DND-41 (cell line): ENCODE measurements at regions not wholly inside any gene's neighbourhood (a gene's known extent, or its start where the extent isn't known, plus 50 kb on each side); places are given as distances from the start of the nearest gene placed in this dataset.

Source experiments
- ATAC-seq: fragments of 200-7000 bp; cut with Tn5 transposase; 3 replicates; pipeline ENCODE4 v1.9.1; 2021; ENCODE audit warnings: low read depth; ENCODE audit not compliant: insufficient read depth
- DNase-seq: peaks from one replicate; pipeline ENCODE4 v3.0.0-alpha.2; 2020
- H2AFZ ChIP-seq: 2 replicates; pipeline ENCODE4 v1.6.0; 2012; ENCODE audit warnings: low read depth, low read length
- H3K27ac ChIP-seq: 2 replicates; pipeline ENCODE4 v1.5.1; 2012; ENCODE audit warnings: low read length, inconsistent platforms
- H3K27me3 ChIP-seq: fragments of 200-600 bp; sonication (generic); 2 replicates; pipeline ENCODE4 v1.6.0; 2012; ENCODE audit warnings: low read length, mild to moderate bottlenecking, inconsistent platforms; ENCODE audit not compliant: insufficient read depth, poor library complexity
- H3K36me3 ChIP-seq: 2 replicates; pipeline ENCODE4 v1.5.1; 2012; ENCODE audit warnings: low read length, inconsistent platforms; ENCODE audit not compliant: insufficient read depth
- H3K4me1 ChIP-seq: 2 replicates; pipeline ENCODE4 v1.5.1; 2012; ENCODE audit warnings: mild to moderate bottlenecking, low read length; ENCODE audit not compliant: insufficient read depth
- H3K4me2 ChIP-seq: 2 replicates; pipeline ENCODE4 v1.6.0; 2012; ENCODE audit warnings: mild to moderate bottlenecking, moderate library complexity, low read length, inconsistent platforms; ENCODE audit not compliant: insufficient read depth
- H3K4me3 ChIP-seq, 2 experiments: fragments of 200-600 bp in 1 of 2; shearing (Covaris generic) in 1 of 2; 2 replicates each; pipeline ENCODE4 v1.5.1; 2012 to 2016; ENCODE audit warnings: inconsistent platforms in 2 of 2, low read length in 2 of 2, mild to moderate bottlenecking in 2 of 2, low read depth in 1 of 2, moderate library complexity in 1 of 2
- H3K79me2 ChIP-seq: 2 replicates; pipeline ENCODE4 v1.6.0; 2012; ENCODE audit warnings: low read length, inconsistent platforms; ENCODE audit not compliant: insufficient read depth
- H3K9ac ChIP-seq: 2 replicates; pipeline ENCODE4 v1.6.0; 2012; ENCODE audit warnings: low read depth, mild to moderate bottlenecking, inconsistent platforms, low read length, moderate library complexity
- H3K9me3 ChIP-seq: 2 replicates; pipeline ENCODE4 v1.5.1; 2012; ENCODE audit warnings: low read length, moderate library complexity, mild to moderate bottlenecking, inconsistent platforms; ENCODE audit not compliant: insufficient read depth, severe bottlenecking
- H4K20me1 ChIP-seq: 2 replicates; pipeline ENCODE4 v1.6.0; 2012; ENCODE audit warnings: low read length; ENCODE audit not compliant: insufficient read depth
- EZH2 ChIP-seq: IDR thresholded peaks from 3 replicates; pipeline ENCODE4 v1.6.1; 2012; ENCODE audit warnings: borderline replicate concordance, low read depth, mild to moderate bottlenecking, moderate library complexity, low read length, inconsistent platforms; ENCODE audit not compliant: severe bottlenecking
- TF ChIP-seq, protein P1 (sequence below): IDR thresholded peaks from 2 replicates; pipeline ENCODE4 v1.5.1; 2012; ENCODE audit warnings: borderline replicate concordance, low read length, moderate library complexity, mild to moderate bottlenecking; ENCODE audit not compliant: poor library complexity, severe bottlenecking; ENCODE audit errors: extremely low read depth

- no peaks in the 10 kb centered on the region for H3K4me1 ChIP-seq
- H3K4me2 ChIP-seq, result no peak overlapping the region
- ATAC-seq (no peak), DNase-seq (no peak)
- no peak overlapping the region for H2AFZ ChIP-seq
- no peaks in the 10 kb centered on the region for H3K79me2 ChIP-seq
- H3K9ac ChIP-seq, result no peak overlapping the region
- TF ChIP-seq EZH2, result no peak
- TF ChIP-seq, protein P1, sequence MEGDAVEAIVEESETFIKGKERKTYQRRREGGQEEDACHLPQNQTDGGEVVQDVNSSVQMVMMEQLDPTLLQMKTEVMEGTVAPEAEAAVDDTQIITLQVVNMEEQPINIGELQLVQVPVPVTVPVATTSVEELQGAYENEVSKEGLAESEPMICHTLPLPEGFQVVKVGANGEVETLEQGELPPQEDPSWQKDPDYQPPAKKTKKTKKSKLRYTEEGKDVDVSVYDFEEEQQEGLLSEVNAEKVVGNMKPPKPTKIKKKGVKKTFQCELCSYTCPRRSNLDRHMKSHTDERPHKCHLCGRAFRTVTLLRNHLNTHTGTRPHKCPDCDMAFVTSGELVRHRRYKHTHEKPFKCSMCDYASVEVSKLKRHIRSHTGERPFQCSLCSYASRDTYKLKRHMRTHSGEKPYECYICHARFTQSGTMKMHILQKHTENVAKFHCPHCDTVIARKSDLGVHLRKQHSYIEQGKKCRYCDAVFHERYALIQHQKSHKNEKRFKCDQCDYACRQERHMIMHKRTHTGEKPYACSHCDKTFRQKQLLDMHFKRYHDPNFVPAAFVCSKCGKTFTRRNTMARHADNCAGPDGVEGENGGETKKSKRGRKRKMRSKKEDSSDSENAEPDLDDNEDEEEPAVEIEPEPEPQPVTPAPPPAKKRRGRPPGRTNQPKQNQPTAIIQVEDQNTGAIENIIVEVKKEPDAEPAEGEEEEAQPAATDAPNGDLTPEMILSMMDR, result no peak
- no peaks in the 10 kb centered on the region for H4K20me1 ChIP-seq
- no peaks in the 10 kb centered on the region for H3K9me3 ChIP-seq
- H3K27ac ChIP-seq, result no peak overlapping the region
- no peak overlapping the region for H3K4me3 ChIP-seq
- H3K27me3 ChIP-seq, result no peaks in the 10 kb centered on the region
- no peaks in the 10 kb centered on the region for H3K36me3 ChIP-seq
These were observed 114.6 kb upstream of the CNTNAP2 start for GRCh38 chr7:146002008-146002407.

GRCh38 chr7:146000882-146001281 lies 115.7 kb upstream of the CNTNAP2 start:
- no peak for DNase-seq
- Histone ChIP-seq H2AFZ (no peak overlapping the region), H3K36me3 (no peaks in the 10 kb centered on the region), H3K4me2 (no peak overlapping the region), H3K9ac (no peak overlapping the region), H3K9me3 (no peaks in the 10 kb centered on the region), H3K27me3 (no peaks in the 10 kb centered on the region), H4K20me1 (no peaks in the 10 kb centered on the region), H3K79me2 (no peaks in the 10 kb centered on the region), H3K4me3 (no peak overlapping the region), H3K27ac (no peak overlapping the region), H3K4me1 (no peaks in the 10 kb centered on the region)
- TF ChIP-seq, protein P1, result no peak
- TF ChIP-seq EZH2, result no peak
- ATAC-seq, result no peak

DNA sequence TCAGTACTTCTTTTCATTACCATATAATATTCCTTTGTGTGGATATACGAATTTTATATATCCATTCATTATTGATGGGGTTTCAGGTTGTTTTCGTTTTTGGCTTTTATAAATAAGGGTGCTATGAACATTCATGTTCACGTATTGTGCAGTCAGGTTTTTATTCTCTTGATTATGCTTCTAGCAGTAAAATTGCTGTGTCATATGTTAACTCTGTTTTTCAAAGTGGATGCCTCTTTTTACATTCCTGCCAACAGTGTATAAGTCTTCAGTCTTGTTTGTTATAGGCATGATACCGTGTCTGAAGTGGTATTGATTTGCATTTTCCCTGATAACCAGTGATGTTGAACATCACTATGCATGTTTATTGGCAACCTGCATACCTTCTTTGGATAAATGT lies 127.1 kb upstream of the CNTNAP2 start:
- Histone ChIP-seq H3K27ac (no peak overlapping the region), H3K4me2 (no peak overlapping the region), H3K9ac (no peak overlapping the region), H2AFZ (no peak overlapping the region), H3K4me3 (no peak overlapping the region), H4K20me1 (no peaks in the 10 kb centered on the region), H3K4me1 (no peaks in the 10 kb centered on the region), H3K27me3 (no peaks in the 10 kb centered on the region), H3K36me3 (no peaks in the 10 kb centered on the region), H3K9me3 (no peaks in the 10 kb centered on the region), H3K79me2 (no peaks in the 10 kb centered on the region)
- ATAC-seq (no peak), DNase-seq (no peak)
- no peak for TF ChIP-seq EZH2
- TF ChIP-seq, protein P1, result no peak
